ENCODE measurements at regions not wholly inside any gene's neighbourhood (a gene's known extent, or its start where the extent isn't known, plus 50 kb on each side); places are given as distances from the start of the nearest gene placed in this dataset.

- peak; percentile 20 for DNase-seq
Measured at GRCh38 chr4:137664046-137664387, 131.7 kb upstream of the PCDH18 start.

GRCh38 chr4:137663251-137664045, 131.2 kb upstream of the PCDH18 start:
- DNase-seq, result no peak

GRCh38 chr4:137661693-137662092, 129.4 kb upstream of the PCDH18 start:
- no peak for DNase-seq

- no peak for DNase-seq
Measured at GRCh38 chr4:137660211-137660610, 127.9 kb upstream of the PCDH18 start.

GRCh38 chr4:137659431-137659830, 127.1 kb upstream of the PCDH18 start:
- DNase-seq, result no peak

GRCh38 chr4:137656661-137657060, 124.4 kb upstream of the PCDH18 start:
- no peak for DNase-seq

GRCh38 chr4:137655302-137655701, 123.0 kb upstream of the PCDH18 start:
- DNase-seq, result no peak

- DNase-seq, result no peak
Measured at GRCh38 chr4:137651128-137651527, 118.8 kb upstream of the PCDH18 start.

GRCh38 chr4:137649711-137650450, 117.6 kb upstream of the PCDH18 start:
- no peak for DNase-seq

GRCh38 chr4:137648531-137648930, 116.2 kb upstream of the PCDH18 start:
- no peak for DNase-seq

- DNase-seq, result no peak
Measured at GRCh38 chr4:137647375-137647774, 115.1 kb upstream of the PCDH18 start.

GRCh38 chr4:137644201-137644600, 111.9 kb upstream of the PCDH18 start:
- no peak for DNase-seq

- no peak for DNase-seq
Measured at GRCh38 chr4:137641544-137641943, 109.2 kb upstream of the PCDH18 start.

GRCh38 chr4:137640838-137641158, 108.5 kb upstream of the PCDH18 start:
- DNase-seq, result no peak

- no peak for DNase-seq
Measured at GRCh38 chr4:137640156-137640837, 108.0 kb upstream of the PCDH18 start.

GRCh38 chr4:137638934-137639333, 106.6 kb upstream of the PCDH18 start:
- no peak for DNase-seq

GRCh38 chr4:137635601-137636000, 103.3 kb upstream of the PCDH18 start:
- DNase-seq, result no peak

GRCh38 chr4:137635108-137635507, 102.8 kb upstream of the PCDH18 start:
- no peak for DNase-seq

GRCh38 chr4:137632842-137633241, 100.5 kb upstream of the PCDH18 start:
- no peak for DNase-seq

- no peak for DNase-seq
Measured at GRCh38 chr4:137631605-137632004, 99.3 kb upstream of the PCDH18 start.

- DNase-seq, result no peak
Measured at GRCh38 chr4:137630252-137630651, 98.0 kb upstream of the PCDH18 start.

GRCh38 chr4:137627739-137628460, 95.6 kb upstream of the PCDH18 start:
- no peak for DNase-seq
